Breast epithelium (tissue), 3 donors: ENCODE measurements at regions not wholly inside any gene's neighbourhood (a gene's known extent, or its start where the extent isn't known, plus 50 kb on each side); places are given as distances from the start of the nearest gene placed in this dataset.

Source experiments
- POLR2A ChIP-seq: fragments of 450-650 bp; IDR thresholded peaks from one replicate; pipeline ENCODE4 v1.6.1; 2016; ENCODE audit warnings: antibody characterized with exemption, mild to moderate bottlenecking, moderate library complexity
- TF ChIP-seq, protein P1 (sequence below), 3 donors: fragments of 450-650 bp; IDR thresholded peaks; one replicate each; pipeline ENCODE4 v1.5.1; 2016 to 2017; ENCODE audit warnings: antibody characterized with exemption in 3 of 3, mild to moderate bottlenecking in 3 of 3, moderate library complexity in 3 of 3

GRCh38 chr13:83692800-83693199 is 189.5 kb downstream of the SLITRK1 start:
- TF ChIP-seq, protein P1, sequence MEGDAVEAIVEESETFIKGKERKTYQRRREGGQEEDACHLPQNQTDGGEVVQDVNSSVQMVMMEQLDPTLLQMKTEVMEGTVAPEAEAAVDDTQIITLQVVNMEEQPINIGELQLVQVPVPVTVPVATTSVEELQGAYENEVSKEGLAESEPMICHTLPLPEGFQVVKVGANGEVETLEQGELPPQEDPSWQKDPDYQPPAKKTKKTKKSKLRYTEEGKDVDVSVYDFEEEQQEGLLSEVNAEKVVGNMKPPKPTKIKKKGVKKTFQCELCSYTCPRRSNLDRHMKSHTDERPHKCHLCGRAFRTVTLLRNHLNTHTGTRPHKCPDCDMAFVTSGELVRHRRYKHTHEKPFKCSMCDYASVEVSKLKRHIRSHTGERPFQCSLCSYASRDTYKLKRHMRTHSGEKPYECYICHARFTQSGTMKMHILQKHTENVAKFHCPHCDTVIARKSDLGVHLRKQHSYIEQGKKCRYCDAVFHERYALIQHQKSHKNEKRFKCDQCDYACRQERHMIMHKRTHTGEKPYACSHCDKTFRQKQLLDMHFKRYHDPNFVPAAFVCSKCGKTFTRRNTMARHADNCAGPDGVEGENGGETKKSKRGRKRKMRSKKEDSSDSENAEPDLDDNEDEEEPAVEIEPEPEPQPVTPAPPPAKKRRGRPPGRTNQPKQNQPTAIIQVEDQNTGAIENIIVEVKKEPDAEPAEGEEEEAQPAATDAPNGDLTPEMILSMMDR (IDR thresholded peaks at IDR 0.05), result no peak
- TF ChIP-seq POLR2A, result no peak
